ENCODE measurements at regions not wholly inside any gene's neighbourhood (a gene's known extent, or its start where the extent isn't known, plus 50 kb on each side); places are given as distances from the start of the nearest gene placed in this dataset.

GRCh38 chr13:111469916-111470506 is 149.6 kb downstream of the TEX29 start:
- no peak for TF ChIP-seq CTCF (IDR thresholded peaks at IDR 0.05)
- TF ChIP-seq POLR2AphosphoS5 (IDR thresholded peaks at IDR 0.05): no peak
- no peak for TF ChIP-seq EP300 (IDR thresholded peaks at IDR 0.05)

All from sigmoid colon (tissue), 4 donors.